Adrenal gland (tissue), 5 donors: ENCODE measurements at regions not wholly inside any gene's neighbourhood (a gene's known extent, or its start where the extent isn't known, plus 50 kb on each side); places are given as distances from the start of the nearest gene placed in this dataset.

Experiments used
- POLR2A ChIP-seq, 2 donors: fragments of 450-650 bp; IDR thresholded peaks; one replicate each; pipeline ENCODE4 v1.6.1; 2017; ENCODE audit warnings: antibody characterized with exemption in 2 of 2, mild to moderate bottlenecking in 2 of 2, moderate library complexity in 1 of 2
- TF ChIP-seq, protein P1 (sequence below), 6 experiments: fragments of 450-650 bp in 4 of 6; fragments of 200-600 bp in 2 of 6; sonication (generic) in 1 of 6; IDR thresholded peaks; 1 replicate in 5 of 6; 2 replicates in 1 of 6; pipeline versions ENCODE4 v1.5.1 to v1.8.0; 2016 to 2021; ENCODE audit warnings: antibody characterized with exemption in 6 of 6, mild to moderate bottlenecking in 2 of 6, moderate library complexity in 1 of 6
- donor health status: DM: no; HTN: no; CAD: no.

DNA sequence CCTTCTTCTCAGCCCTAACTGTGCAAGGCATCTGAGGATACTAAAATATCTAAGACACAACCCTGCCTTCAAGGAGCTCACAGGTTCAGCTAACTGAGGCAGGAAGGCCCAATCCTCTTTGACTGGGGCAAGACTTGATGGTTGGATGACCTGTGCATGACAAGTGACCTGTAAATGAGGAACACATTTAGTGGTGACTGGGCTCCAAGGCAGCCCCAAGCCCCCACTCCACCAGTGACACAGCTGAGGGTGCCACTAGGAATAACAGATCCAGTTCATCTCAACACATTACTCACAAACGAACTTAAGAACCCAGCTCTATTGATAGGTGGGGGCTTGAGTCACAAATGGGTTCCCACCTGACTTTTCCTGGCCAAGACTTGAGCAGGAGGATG lies 244.7 kb upstream of the IRF2BP2 start:
- TF ChIP-seq, protein P1, sequence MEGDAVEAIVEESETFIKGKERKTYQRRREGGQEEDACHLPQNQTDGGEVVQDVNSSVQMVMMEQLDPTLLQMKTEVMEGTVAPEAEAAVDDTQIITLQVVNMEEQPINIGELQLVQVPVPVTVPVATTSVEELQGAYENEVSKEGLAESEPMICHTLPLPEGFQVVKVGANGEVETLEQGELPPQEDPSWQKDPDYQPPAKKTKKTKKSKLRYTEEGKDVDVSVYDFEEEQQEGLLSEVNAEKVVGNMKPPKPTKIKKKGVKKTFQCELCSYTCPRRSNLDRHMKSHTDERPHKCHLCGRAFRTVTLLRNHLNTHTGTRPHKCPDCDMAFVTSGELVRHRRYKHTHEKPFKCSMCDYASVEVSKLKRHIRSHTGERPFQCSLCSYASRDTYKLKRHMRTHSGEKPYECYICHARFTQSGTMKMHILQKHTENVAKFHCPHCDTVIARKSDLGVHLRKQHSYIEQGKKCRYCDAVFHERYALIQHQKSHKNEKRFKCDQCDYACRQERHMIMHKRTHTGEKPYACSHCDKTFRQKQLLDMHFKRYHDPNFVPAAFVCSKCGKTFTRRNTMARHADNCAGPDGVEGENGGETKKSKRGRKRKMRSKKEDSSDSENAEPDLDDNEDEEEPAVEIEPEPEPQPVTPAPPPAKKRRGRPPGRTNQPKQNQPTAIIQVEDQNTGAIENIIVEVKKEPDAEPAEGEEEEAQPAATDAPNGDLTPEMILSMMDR (IDR thresholded peaks at IDR 0.05), result no peak
- TF ChIP-seq POLR2A (IDR thresholded peaks at IDR 0.05), result no peak
